Karpas-422 (cell line): ENCODE measurements at regions not wholly inside any gene's neighbourhood (a gene's known extent, or its start where the extent isn't known, plus 50 kb on each side); places are given as distances from the start of the nearest gene placed in this dataset.

ENCODE experiments used
- DNase-seq: peaks from one replicate; pipeline ENCODE4 v3.0.0-alpha.2; 2015
- H2AFZ ChIP-seq: fragments of 200-600 bp; sonication (generic); 2 replicates; pipeline ENCODE4 v1.6.1; 2014; ENCODE audit warnings: antibody characterized with exemption, low read length, mixed read lengths
- H3K27ac ChIP-seq: fragments of 200-600 bp; sonication (generic); 2 replicates; pipeline ENCODE4 v1.5.1; 2014; ENCODE audit warnings: mild to moderate bottlenecking, low read length, moderate library complexity
- H3K27me3 ChIP-seq: fragments of 200-600 bp; sonication (generic); 2 replicates; pipeline ENCODE4 v1.6.1; 2014; ENCODE audit warnings: low read length, mixed read lengths
- H3K36me3 ChIP-seq: fragments of 200-600 bp; sonication (generic); 2 replicates; pipeline ENCODE4 v1.6.1; 2014; ENCODE audit warnings: low read length, mixed read lengths; ENCODE audit not compliant: insufficient read depth
- H3K4me1 ChIP-seq: fragments of 200-600 bp; sonication (generic); 2 replicates; pipeline ENCODE4 v1.6.1; 2014; ENCODE audit warnings: mild to moderate bottlenecking, low read length, mixed read lengths
- H3K4me2 ChIP-seq: fragments of 200-600 bp; sonication (generic); 2 replicates; pipeline ENCODE4 v1.6.1; 2014; ENCODE audit warnings: low read length, low read depth, mild to moderate bottlenecking; ENCODE audit not compliant: poor library complexity, severe bottlenecking
- H3K4me3 ChIP-seq: fragments of 200-600 bp; sonication (generic); 2 replicates; pipeline ENCODE4 v1.5.1; 2014; ENCODE audit warnings: mild to moderate bottlenecking, antibody characterized with exemption, low read length, mixed read lengths
- H3K79me2 ChIP-seq: fragments of 200-600 bp; sonication (generic); 2 replicates; pipeline ENCODE4 v1.6.1; 2014; ENCODE audit warnings: mild to moderate bottlenecking, low read length, mixed read lengths
- H3K9ac ChIP-seq: fragments of 200-600 bp; sonication (generic); 2 replicates; pipeline ENCODE4 v1.6.0; 2014; ENCODE audit warnings: low read length
- H3K9me2 ChIP-seq: fragments of 200-600 bp; sonication (generic), shearing (Covaris generic); replicated peaks from 2 replicates; pipeline ENCODE4 v1.6.0; 2014; ENCODE audit warnings: mild to moderate bottlenecking, low read length, moderate library complexity; ENCODE audit not compliant: insufficient read depth
- H3K9me3 ChIP-seq: fragments of 300-700, 200-600 bp; sonication (generic); 2 replicates; pipeline ENCODE4 v1.6.1; 2014; ENCODE audit warnings: low read length, mixed read lengths
- H4K20me1 ChIP-seq: fragments of 200-600 bp; sonication (generic); 2 replicates; pipeline ENCODE4 v1.6.1; 2014; ENCODE audit warnings: mild to moderate bottlenecking, antibody characterized with exemption, low read length, low read depth; ENCODE audit not compliant: insufficient read depth

- Histone ChIP-seq H3K27me3 (no peaks in the 10 kb centered on the region), H2AFZ (no peak overlapping the region), H4K20me1 (no peaks in the 10 kb centered on the region), H3K79me2 (no peaks in the 10 kb centered on the region), H3K36me3 (no peaks in the 10 kb centered on the region), H3K4me1 (no peaks in the 10 kb centered on the region), H3K9ac (no peak overlapping the region), H3K4me2 (no peak overlapping the region), H3K4me3 (no peak overlapping the region), H3K27ac (no peak overlapping the region), H3K9me3 (peaks cover 15% of the 10 kb centered on the region; the same call in 1 of the 2 replicates), H3K9me2 (no peaks in the 10 kb centered on the region; the same call in 1 of the 2 replicates)
- DNase-seq = no peak
These were observed 2395.6 kb upstream of the C9orf72 start for GRCh38 chr9:29968831-29969230.

- H3K79me2 ChIP-seq = no peaks in the 10 kb centered on the region
- no peak overlapping the region for H3K27ac ChIP-seq
- H3K4me3 ChIP-seq = no peak overlapping the region
- H3K4me1 ChIP-seq = no peaks in the 10 kb centered on the region
- H3K27me3 ChIP-seq = no peaks in the 10 kb centered on the region
- H3K9ac ChIP-seq = no peak overlapping the region
- no peaks in the 10 kb centered on the region for H4K20me1 ChIP-seq
- no peak overlapping the region for H2AFZ ChIP-seq
- H3K9me2 ChIP-seq = no peaks in the 10 kb centered on the region; the same call in 1 of the 2 replicates
- peaks cover 13% of the 10 kb centered on the region; the same call in 1 of the 2 replicates for H3K9me3 ChIP-seq
- H3K4me2 ChIP-seq = no peak overlapping the region
- DNase-seq = no peak
- H3K36me3 ChIP-seq = no peaks in the 10 kb centered on the region
These were observed 2396.1 kb upstream of the C9orf72 start for GRCh38 chr9:29969408-29969807.

DNA sequence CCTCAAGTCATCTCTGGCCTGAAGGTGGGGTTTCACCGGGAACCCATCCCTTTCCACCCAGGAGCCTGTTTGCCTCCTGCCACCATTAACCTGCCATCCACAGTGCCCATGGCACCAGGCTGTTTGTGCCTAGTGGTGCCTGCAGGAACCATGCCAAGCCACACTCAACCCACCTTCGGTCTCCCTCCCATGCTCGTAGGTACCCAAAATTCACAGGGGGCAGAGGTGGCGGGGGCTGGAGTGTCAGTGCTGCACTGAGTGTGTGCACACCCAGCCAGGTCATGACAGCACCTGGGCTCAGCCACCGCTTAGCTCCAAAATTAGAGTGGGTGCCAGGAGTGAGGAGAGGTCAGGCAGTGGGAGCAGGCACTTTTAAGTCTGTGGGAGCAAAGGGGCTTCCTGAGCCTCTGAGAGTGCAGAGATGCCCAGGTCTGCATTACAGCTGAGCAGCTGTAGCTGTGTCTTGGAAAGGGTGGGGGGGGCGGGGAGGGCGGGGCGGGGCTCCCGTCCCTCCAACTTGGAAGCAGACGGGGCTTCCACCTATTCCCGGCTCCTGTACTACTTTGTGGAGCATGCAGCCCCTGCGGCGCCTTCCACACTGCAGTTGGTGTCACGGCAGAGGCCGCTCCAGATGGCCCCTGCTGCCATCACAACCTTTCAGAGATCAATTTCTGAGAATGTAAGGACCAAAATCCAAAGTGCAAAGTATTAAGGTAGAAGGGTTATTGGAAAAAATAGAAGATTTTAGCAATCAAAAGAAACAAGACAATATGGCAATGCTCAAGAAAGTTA is 2396.8 kb upstream of the C9orf72 start:
- peaks cover 12% of the 10 kb centered on the region; the same call in 1 of the 2 replicates for H3K9me3 ChIP-seq
- no peaks in the 10 kb centered on the region for H3K27me3 ChIP-seq
- H4K20me1 ChIP-seq = no peaks in the 10 kb centered on the region
- no peaks in the 10 kb centered on the region for H3K79me2 ChIP-seq
- no peak for DNase-seq
- H3K36me3 ChIP-seq = no peaks in the 10 kb centered on the region
- no peak overlapping the region for H3K4me3 ChIP-seq
- H2AFZ ChIP-seq = no peak overlapping the region
- no peak overlapping the region for H3K9ac ChIP-seq
- no peaks in the 10 kb centered on the region for H3K4me1 ChIP-seq
- H3K9me2 ChIP-seq = no peaks in the 10 kb centered on the region; the same call in 1 of the 2 replicates
- H3K27ac ChIP-seq = no peak overlapping the region
- H3K4me2 ChIP-seq = no peak overlapping the region

GRCh38 chr9:29974197-29974596 is 2400.9 kb upstream of the C9orf72 start:
- Histone ChIP-seq H3K9me2 (no peaks in the 10 kb centered on the region), H3K9me3 (peaks cover 12% of the 10 kb centered on the region; the same call in 1 of the 2 replicates), H3K79me2 (no peaks in the 10 kb centered on the region), H3K27me3 (no peaks in the 10 kb centered on the region), H3K4me1 (no peaks in the 10 kb centered on the region), H2AFZ (no peak overlapping the region), H3K27ac (no peak overlapping the region), H3K36me3 (no peaks in the 10 kb centered on the region), H4K20me1 (no peaks in the 10 kb centered on the region), H3K4me2 (no peak overlapping the region), H3K9ac (no peak overlapping the region), H3K4me3 (no peak overlapping the region)
- no peak for DNase-seq

GRCh38 chr9:29976981-29977380 is 2403.7 kb upstream of the C9orf72 start:
- no peak for DNase-seq
- Histone ChIP-seq H4K20me1 (no peaks in the 10 kb centered on the region), H3K27me3 (no peaks in the 10 kb centered on the region), H3K36me3 (no peaks in the 10 kb centered on the region), H3K27ac (no peak overlapping the region), H3K9ac (no peak overlapping the region), H3K79me2 (no peaks in the 10 kb centered on the region), H3K4me3 (no peak overlapping the region), H3K4me2 (no peak overlapping the region), H3K9me3 (0 out of 2 replicates have a peak, but pooled peaks cover 7% of the 10 kb centered on the region), H3K4me1 (no peaks in the 10 kb centered on the region), H3K9me2 (no peaks in the 10 kb centered on the region), H2AFZ (no peak overlapping the region)

GRCh38 chr9:29981013-29981412 is 2403.4 kb upstream of the ACO1 start:
- Histone ChIP-seq H3K9ac (no peak overlapping the region), H2AFZ (no peak overlapping the region), H3K36me3 (no peaks in the 10 kb centered on the region), H3K9me2 (no peaks in the 10 kb centered on the region), H3K79me2 (no peaks in the 10 kb centered on the region), H3K4me3 (no peak overlapping the region), H3K27me3 (no peaks in the 10 kb centered on the region), H3K4me2 (no peak overlapping the region), H3K4me1 (no peaks in the 10 kb centered on the region), H3K27ac (no peak overlapping the region), H4K20me1 (no peaks in the 10 kb centered on the region), H3K9me3 (peaks cover 14% of the 10 kb centered on the region)
- no peak for DNase-seq

DNA sequence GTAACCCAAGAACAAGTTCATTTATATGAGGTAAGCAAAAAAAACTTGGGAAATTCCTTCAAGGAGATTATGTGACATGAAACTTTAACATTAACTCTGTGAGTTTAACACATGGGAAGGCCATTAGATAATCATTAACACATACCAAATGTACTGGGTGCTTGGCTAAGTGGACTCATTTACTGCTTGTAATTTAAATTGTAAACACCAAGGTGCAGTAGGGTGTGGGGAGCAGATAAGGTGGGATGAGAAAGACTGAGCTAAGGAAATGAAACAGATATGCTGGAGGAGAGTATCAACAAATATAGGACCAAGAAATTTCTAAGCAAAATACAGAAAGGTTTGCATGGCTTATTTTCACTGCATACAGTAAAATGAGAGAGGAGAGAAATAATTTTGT is 2384.8 kb upstream of the ACO1 start:
- peaks cover 12% of the 10 kb centered on the region for H3K9me3 ChIP-seq

GRCh38 chr9:30010691-30011090 is 2373.8 kb upstream of the ACO1 start:
- DNase-seq = no peak
- H3K79me2 ChIP-seq = no peaks in the 10 kb centered on the region
- H3K4me1 ChIP-seq = no peaks in the 10 kb centered on the region
- H3K27me3 ChIP-seq = no peaks in the 10 kb centered on the region
- H3K27ac ChIP-seq = no peak overlapping the region
- H2AFZ ChIP-seq = no peak overlapping the region
- H3K9me3 ChIP-seq = peaks cover 31% of the 10 kb centered on the region
- H3K4me3 ChIP-seq = no peak overlapping the region
- no peaks in the 10 kb centered on the region for H3K36me3 ChIP-seq
- no peaks in the 10 kb centered on the region for H3K9me2 ChIP-seq
- no peak overlapping the region for H3K9ac ChIP-seq
- no peak overlapping the region for H3K4me2 ChIP-seq
- no peaks in the 10 kb centered on the region for H4K20me1 ChIP-seq

More for the DNA sequence above, 2384.8 kb upstream of the ACO1 start:
- Histone ChIP-seq H3K27ac (no peak overlapping the region), H3K9me2 (no peaks in the 10 kb centered on the region), H3K4me1 (no peaks in the 10 kb centered on the region), H3K36me3 (no peaks in the 10 kb centered on the region), H3K4me2 (no peak overlapping the region), H3K9ac (no peak overlapping the region), H3K27me3 (no peaks in the 10 kb centered on the region), H3K79me2 (no peaks in the 10 kb centered on the region), H4K20me1 (no peaks in the 10 kb centered on the region), H2AFZ (no peak overlapping the region), H3K4me3 (no peak overlapping the region)
- DNase-seq = no peak
